Stimulated activated naive CD8-positive, alpha-beta T cell treated with anti-CD3 and anti-CD28 coated beads, Interleukin-15, Interleukin-2, amounts not matched to agents 100 U/mL and 50 U/mL, for 24 hours (primary cell): ENCODE measurements at regions not wholly inside any gene's neighbourhood (a gene's known extent, or its start where the extent isn't known, plus 50 kb on each side); places are given as distances from the start of the nearest gene placed in this dataset.
"Not testable (repeated sequence)": the region's sequence is repeated elsewhere in the genome, so short reads cannot be mapped to it uniquely, and the experiment has no call there.

Experiments used
- ATAC-seq: fragments of 150-1000 bp; cut with Tn5 transposase; one replicate; pipeline ENCODE4 v1.10.0; 2021
- DNase-seq: peaks from one replicate; pipeline ENCODE4 v3.0.0; 2021

DNA sequence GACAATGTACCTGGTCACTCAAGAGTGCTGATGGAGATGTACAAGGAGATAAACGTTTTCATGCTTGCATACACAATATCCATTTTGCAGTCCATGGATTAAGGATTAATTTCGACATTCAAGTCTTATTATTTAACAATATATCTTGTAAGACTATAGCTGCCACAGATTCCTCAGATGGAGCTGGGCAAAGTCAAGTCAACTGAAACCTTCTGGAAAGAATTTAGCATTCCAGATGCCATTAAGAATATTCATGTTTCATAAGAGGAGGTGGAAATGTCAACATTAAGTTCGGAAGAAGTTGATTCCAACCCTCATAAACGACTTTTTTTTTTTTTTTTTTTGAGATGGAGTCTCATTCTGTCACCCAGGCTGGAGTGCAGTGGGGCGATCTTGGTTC, 126.0 kb downstream of the SHANK2 start:
- not testable (repeated sequence) for DNase-seq, ATAC-seq

DNA sequence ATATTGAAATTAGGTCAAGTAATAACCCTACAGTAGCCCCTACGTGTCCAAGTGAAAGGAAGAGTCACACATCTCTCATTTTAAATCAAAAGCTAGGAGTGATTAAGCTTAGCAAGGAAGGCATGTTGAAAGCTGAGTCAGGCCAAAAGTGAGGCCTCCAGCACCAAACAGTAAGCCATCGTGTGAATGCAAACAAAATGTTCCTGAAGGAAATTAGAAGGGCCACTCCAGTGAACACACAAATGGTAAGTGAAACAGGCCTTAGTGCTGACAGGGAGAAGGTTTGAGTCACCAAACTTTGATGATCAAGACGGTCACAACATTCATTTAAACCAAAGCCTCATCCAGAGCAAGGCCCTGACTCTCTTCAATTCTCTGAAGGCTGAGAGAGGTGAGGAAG, 127.2 kb downstream of the SHANK2 start:
- DNase-seq (no peak), ATAC-seq (no peak)

DNA sequence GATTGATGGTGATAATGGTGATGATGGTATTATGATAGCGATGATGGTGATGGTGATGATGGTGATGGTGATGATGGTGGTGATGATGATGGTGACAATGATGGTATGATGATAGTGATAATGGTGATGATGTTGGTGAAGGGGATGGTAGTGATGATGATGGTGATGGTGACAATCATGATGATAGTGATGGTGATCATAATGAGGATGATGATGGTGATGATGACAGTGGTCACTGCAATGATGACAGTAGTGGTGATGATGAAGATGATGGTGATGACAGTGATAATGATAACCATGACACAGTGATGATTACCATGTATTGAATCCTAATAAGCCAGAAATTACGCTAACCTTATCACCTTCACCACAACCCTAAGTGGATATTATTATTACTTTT, 128.2 kb downstream of the SHANK2 start:
- no peak for ATAC-seq
- no peak for DNase-seq

DNA sequence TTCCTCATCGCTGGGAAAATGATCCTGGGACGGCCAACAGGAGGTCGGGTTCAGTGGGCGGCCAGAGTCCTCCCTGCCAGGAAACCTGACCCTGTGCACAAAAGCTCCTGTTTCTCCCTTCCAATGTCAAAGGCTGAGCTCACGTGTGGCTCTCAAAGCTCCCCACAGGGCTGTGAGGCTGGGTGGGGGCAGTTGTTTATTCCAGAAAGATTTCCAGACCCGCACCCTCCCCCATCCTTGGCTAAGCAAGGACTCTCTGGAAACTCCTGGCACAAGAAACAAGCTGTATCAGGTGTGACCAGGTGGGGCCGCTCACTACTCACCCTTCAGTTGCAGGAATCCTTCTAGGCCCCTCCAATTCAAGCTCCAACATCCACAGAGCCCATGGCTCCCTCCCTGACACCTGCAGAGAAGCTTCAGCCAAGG, 131.9 kb downstream of the SHANK2 start:
- no peak for DNase-seq
- ATAC-seq, result no peak

DNA sequence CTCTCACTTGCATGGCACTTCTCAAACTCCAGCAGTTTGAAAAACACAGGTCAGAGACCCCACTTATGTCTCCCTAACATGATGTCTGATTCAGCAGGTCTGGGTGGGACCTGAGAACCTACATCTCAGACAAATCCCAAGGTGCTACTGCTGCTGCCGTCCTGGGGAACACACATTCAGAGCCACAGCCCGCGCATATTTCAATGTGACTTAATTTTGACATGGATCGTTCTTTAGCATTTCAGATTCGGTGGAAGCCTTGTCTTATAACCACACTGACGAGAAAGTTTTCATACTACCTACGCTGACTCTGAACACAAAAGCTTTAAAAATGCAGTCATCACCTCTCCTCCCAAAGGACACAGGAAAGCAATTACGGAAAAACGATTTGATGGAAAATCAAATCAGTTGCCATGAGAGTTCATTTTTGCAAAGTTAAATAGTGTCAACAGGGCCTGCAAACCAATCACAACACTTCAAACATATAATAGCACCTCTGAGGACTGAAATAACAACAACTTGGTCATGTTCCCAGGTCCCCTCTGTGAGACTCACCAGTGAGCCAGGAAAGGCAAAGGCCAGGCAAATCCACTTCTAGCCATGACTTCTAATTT, 132.6 kb downstream of the SHANK2 start:
- DNase-seq (no peak), ATAC-seq (no peak)

DNA sequence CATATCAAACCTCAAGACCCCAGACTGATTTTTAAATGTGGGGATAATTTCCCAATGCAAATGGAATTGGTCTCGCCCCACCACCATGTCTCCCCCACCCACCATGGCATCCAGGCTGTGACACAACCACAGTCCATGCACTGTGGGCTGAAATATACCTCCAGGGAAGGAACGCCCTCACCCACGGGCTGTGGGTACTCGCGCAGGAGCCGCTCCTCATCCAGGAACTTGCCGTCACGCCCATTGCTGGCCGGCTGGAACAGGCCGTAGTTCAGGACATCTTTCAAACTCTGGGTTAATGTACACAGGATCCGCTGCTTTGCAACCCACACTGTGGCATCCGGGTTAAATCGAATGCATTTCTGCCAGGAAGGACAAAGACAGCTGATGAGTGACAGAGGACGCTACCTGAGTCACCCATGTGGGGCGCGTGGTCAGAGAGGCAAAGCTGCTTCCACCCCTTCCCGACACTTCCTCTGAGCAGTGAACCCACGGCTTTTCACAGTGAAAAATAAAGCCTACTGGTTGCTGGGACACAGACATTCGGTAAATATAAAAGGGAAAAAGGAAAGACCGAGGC, 133.6 kb downstream of the SHANK2 start:
- no peak for ATAC-seq

DNA sequence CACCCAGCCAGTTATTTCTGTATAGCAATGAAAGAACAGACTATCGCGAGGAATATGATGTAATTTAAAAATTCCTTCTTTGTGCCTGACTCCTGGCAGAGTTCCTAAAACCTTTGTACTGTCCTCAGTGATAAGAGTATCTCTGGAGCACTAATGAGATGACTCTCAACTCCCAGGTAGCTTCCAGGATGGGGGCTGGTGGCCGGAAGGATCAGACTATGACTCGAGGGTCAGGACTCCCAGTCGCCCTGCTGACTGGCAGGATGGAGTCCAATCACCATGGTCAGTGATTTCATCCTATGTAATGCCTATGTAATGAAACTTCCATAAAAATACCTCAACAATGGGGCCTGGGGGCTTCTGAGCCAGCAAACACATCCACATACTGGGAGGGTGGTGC, 135.1 kb downstream of the SHANK2 start:
- ATAC-seq, result no peak
- no peak for DNase-seq

More for the DNA sequence above, 133.6 kb downstream of the SHANK2 start:
- no peak for DNase-seq

DNA sequence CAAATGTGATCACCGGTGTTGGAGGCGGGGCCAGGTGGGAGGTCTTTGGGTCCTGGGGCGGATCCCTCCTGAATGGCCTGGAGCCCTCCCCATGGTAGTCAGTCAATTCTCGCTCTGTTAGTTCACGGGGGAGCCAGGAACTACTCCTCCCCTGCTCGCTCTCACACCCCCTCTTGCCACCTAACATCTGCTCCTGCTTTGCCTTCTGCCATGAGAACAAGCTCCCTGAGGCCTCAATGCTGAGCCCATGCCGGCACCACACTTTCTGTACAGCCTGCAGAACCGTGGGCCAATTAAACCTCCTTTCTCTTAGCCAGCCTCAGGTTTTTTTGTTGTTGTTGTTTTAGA, 135.7 kb downstream of the SHANK2 start:
- ATAC-seq, result no peak
- DNase-seq, result no peak

DNA sequence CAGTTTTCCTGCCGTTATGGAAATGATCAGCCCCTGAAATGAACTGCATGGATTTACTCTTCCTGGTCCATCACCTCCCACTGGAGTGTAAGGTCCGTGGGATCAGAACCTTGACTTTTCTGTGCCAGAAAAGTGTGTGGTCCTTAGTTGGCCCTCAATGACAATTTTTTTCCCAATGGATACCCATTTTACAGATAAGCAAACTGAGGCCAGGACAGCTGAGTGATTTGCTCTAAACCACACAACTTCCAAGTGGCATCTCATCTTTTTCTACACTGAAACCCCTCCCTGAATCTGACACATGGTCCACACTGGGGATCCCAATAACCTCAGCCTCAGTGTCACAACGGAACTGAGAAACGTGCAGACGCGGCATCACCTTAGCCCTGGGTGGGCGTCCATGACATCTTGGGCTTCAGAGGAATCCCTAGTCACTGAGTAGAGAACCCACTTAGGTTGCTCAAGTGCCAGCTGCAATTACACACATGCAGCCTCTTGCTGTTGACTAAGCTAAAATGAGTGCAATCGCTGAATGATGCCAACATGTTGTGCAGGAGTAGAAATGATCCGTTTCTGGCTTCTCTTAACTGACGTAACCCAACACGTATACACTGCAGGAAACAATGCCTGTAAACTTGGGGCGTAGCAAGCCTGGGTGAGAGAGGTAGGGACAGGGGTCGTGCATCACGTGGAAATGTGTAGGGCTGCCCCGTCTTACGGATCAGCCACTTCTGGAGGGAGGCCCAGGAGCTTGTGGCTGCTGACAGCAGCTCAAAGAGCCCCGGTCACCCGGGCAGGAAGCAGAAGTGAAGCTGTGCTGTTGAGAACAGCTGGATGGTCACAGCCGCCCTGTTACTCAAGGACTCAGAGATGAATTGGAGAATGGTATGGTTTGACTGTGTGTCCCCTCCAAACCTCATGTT, 136.3 kb downstream of the SHANK2 start:
- no peak for ATAC-seq

DNA sequence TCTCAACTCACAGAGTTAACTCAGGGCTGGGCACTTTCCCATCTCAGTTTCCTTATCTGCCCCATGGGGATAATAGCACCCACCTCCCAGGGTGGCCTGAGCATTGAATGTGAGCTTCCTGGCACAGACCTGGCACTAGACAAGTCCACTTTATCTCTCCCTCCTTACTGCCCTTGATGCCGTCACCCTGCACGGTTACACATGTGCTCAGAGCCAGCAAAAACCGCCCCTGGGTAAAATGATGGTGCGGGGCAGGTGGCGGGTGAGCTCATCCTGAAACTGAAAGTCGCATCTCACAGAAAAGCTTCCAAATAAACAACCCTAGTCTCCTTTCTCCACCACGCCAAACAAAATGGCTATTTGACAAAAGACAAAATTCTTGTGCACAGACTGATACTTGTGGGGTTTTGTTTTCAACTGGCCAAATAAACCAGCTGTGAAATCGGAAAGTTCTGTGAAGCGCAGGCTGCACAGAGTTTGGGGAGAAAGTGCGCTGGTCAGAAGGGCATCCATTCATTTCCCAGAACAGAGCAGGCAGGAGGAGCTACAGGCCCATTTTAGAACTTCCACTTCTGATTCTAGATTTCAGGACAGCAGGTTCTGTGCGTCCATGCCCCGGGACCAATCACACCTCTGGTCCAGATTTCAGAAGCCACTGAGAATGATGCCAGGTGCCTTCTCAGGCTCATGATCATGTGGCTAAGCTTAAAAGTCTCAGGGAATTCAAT, 138.1 kb downstream of the SHANK2 start:
- DNase-seq, result no peak
- ATAC-seq, result no peak

More for the DNA sequence above, 136.3 kb downstream of the SHANK2 start:
- no peak for DNase-seq

DNA sequence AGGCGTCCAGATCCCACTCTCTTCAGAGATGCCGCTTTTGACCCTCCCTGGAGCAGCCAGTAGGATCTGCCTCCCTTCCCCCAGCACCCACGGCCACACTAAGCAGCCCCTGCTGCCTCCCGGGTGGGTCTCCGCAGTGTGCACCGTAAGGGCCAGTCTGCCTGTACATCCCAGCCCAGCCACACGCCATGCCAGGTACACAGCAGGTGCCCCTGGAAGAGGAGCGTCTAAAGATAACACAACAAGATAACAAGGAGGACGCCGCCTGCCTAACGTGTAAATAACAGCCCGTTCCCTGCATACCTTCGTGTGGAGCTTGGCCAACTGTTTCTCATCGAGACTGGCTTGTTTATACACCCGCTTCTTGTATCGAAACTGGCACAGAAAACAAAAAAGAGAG, 139.4 kb downstream of the SHANK2 start:
- ATAC-seq, result no peak
- DNase-seq, result no peak

DNA sequence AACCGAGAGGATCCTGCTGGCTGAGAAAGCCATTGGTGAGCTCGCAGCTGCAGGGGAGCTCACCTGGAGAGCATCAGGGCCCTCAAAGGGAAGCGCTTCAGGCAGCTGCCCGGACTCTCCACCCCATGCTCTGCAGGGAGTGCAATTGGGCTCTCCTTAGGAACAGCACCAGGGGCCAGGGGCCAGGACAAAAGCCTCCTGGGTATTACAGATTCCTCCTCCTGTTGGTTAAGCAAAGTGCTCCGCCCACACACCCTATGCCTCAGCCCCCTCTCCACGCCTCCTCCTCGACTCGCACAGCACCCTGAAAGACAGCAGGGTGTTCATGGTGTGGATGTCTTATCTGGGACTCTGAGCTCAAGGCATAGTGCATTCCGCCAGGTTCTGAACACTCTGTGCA, 139.9 kb downstream of the SHANK2 start:
- ATAC-seq (no peak), DNase-seq (no peak)

DNA sequence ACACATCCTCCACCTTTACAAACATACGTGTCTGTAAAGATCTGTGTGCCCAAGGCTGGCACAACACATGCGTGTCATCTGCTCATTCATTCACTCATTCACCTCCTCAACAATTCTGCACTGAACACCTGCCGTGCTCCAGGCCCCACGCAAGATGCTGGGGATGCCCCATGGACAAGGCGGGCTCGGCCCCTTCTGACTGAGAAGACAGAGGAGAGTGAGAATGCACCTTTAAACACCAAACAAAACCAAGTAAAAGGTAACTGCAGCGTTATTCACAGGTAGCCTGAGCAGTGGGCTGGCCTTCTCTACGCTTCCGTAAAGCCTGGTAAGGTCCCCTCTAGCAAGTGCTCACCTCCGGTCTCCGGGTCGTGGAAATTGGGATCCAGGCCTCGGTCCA, 142.8 kb downstream of the SHANK2 start:
- no peak for ATAC-seq
- no peak for DNase-seq

DNA sequence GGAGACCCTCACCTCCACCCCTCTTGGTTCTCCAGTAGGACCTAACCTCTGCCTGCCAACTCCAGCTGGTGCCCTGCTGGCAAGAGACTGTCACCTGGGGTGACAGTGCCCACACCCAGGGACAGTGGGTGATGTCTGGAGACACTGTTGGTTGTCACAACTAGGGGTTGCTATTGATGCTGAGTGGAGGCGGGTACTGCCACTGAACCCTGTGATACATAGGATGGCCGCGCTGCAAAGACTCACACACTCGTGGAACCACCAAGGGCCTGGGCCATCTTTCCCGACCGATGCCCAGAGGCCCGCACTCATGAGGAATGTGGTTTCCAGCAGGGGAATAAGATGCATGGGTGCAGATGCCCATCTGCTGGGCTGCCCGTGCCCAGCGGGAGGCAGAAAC, 143.2 kb downstream of the SHANK2 start:
- DNase-seq (no peak), ATAC-seq (no peak)

DNA sequence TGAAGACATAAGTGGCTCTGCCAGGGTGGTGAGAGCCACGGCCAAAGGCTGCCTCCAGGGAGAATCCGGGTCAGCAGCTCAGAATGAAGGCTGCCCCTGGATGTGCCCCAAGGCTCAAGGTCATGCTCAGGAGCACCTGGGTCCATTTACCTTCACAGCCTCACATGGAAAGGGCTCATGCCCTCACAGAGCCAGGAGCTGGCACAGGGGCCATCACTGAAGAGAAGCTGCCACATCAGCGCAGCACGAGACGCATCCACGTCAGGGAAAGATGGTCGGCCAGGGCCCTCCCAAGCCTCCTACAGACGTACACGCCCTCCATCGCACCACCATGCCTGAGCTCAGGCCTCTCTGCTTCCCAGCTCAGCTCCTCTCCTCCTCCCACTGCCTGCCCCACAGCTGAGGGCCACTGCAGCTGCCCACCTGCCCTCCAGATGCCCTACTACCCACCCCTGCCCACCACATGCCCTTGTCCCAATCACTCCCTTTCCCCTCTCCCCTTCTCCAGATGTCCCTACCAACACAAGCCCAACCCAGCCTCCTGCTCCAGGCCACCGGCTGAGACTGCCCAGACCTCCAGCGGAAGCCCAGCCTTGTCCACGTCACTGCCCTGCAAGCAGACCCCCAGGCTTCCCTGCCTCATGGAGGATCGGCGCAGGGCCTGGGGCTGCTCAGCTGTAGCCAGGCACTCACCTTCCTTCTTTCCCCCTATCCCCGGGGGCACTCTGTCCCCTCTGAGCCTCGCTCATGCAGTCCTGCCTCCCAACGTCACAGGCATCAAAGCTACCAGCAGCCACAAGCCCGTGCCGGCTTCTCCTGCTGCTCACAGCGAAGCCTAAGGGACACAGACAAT, 144.1 kb downstream of the SHANK2 start:
- no peak for ATAC-seq

DNA sequence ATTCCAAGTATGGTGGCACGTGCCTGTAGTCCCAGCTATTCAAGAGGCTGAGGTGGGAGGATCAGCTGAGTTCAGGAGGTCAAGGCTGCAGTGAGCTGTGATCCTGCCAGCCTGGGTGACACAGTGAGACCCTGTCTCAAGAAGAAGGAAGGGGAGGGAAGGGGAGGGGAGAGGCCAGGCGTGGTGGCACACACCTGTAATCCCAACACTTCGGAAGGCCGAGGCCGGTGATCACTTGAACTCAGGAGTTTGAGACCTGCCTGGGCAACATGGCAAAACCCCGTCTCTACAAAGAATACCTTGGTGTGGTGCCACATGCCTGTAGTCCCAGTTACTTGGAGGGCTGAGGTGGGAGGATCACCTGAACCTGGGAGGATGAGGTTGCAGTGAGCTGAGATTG, 145.7 kb downstream of the SHANK2 start:
- ATAC-seq (no peak), DNase-seq (no peak)

More for the DNA sequence above, 144.1 kb downstream of the SHANK2 start:
- no peak for DNase-seq

DNA sequence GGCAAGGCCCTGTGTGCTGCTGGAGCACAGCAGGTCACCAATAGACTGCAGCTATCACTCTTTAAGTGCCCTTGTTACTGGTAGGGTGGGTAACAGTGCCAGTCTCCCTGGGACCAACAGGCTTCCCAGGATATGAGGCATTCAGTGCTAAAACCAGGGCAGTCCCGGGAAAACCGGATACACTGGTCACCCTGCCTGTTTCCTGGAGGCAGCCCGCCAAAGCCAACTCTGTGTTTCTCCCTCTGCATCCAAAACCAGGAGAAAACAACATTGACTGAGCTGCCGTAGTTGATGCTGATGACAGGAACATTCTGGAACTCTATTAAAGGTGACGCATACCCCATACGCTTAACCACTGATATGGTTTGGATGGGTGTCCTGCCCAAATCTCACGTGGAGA, 149.1 kb downstream of the SHANK2 start:
- ATAC-seq, result no peak
- no peak for DNase-seq

DNA sequence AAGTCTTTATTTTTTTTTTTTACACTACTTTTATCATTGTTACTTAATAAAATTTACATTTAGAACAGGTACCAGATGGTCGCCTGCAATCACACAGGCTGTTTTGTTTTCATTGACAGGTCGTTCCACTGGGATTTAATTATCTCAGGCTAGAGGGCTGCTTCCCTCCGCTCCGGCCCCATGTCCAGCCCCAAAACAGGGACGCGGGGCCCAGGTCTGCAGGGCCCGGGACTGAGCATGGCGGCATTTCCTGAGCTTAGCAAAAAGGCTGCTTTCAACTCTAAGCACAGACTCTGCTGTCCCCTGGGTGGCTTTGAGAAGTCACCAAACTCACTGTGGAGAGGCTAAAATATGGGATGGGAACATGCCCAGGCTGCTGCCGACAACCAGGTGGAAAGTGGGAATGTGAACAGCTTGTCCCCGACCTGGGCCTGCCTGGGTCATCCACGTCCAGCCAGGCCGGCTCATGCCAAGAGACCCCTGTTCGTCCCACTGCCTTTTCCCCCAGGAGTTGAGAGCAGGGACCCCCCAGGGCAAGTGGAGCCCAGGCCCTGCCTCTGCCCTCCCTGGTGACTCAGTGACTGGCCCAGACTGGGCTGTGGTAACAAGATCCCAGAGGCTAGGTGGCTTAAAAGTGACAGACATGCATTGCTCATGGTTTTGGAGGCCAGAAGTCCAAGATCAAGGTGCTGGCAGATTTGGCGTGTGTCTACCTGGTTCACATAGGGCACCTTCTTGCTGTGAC, 150.0 kb downstream of the SHANK2 start:
- no peak for ATAC-seq
- no peak for DNase-seq

DNA sequence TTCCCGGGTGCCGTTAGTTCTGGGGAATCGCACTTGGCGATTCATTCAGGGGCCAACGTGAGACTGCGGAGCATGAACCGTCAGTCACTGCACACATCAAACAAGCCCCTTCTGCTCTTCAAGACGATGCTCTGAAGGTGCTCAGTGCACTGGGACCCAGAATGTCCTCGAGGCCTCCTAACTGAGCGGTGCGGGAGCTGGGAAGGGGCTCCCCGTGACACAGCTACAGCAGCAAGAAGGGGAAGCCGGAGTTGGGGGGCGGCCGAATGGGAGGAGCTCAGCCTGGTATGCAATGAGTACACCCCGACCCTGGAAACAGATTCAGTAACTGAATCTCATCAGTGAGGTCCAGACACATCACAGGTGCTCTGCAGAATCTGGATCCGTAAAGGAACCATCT, 150.8 kb downstream of the SHANK2 start:
- DNase-seq, result no peak
- ATAC-seq, result no peak

DNA sequence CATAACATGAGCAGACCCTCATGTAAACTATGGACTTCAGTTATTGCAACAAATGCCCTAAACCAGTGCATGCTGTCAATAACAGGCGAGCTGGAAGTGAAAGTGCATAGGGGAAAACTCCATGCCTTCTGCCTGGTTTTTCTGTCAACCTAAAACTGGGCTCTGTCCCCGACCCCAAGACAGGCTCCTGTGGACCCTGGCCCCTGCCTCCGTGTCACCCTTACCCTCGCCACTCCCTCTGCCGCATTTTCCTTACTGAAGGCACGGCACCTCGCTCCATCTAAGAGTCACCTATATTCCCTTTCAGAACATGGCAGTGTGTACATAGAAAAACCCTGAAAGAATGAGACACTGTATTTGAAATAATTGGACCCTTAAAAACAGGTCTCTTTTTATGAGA, 151.3 kb downstream of the SHANK2 start:
- DNase-seq (no peak), ATAC-seq (no peak)

DNA sequence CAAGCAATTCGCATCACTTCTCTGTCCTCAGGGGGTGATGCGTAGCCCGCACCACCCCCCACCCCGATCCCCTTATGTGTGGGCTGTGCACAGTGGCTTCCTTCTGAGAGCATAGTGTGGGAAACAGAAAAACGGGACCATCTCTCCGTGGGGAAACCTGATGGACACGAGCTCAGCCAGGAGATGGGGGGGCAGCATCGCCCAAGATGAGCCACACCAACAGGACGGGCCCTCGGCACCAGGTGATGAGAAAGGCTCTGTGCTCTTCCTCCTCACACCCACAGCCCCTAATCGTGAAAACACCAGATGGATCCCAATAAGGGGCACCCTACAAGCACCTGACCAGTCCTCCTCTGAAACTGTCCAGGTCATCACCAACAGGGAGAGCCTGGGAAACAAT, 153.6 kb downstream of the SHANK2 start:
- ATAC-seq (no peak), DNase-seq (no peak)
